Smooth muscle cell (in vitro differentiated cells): ENCODE measurements at regions not wholly inside any gene's neighbourhood (a gene's known extent, or its start where the extent isn't known, plus 50 kb on each side); places are given as distances from the start of the nearest gene placed in this dataset.

ENCODE experiments used
- DNase-seq: peaks from one replicate; lab custom pipeline; 2025; ENCODE audit not compliant: unreplicated experiment; lab: John Stamatoyannopoulos, UW
- H2AFZ ChIP-seq: fragments of 200-600 bp; sonication (generic); 2 replicates; pipeline ENCODE4 v1.6.0; 2016; ENCODE audit warnings: antibody characterized with exemption, low read depth, mild to moderate bottlenecking
- H3F3A ChIP-seq: fragments of 200-600 bp; sonication (generic); 2 replicates; pipeline ENCODE4 v1.6.0; 2017; ENCODE audit warnings: antibody characterized with exemption, low read depth
- H3K27ac ChIP-seq: fragments of 200-600 bp; sonication (generic); 2 replicates; pipeline ENCODE4 v1.5.1; 2016; ENCODE audit warnings: low read depth, mild to moderate bottlenecking
- H3K27me3 ChIP-seq: fragments of 200-600 bp; sonication (generic); 2 replicates; pipeline ENCODE4 v1.6.1; 2016; ENCODE audit warnings: low read depth, mild to moderate bottlenecking
- H3K36me3 ChIP-seq: fragments of 200-600 bp; sonication (generic); 2 replicates; pipeline ENCODE4 v1.5.1; 2016; ENCODE audit warnings: low read depth
- H3K4me1 ChIP-seq: fragments of 200-600 bp; sonication (generic); 2 replicates; pipeline ENCODE4 v1.5.1; 2016; ENCODE audit warnings: low read depth
- H3K4me2 ChIP-seq: fragments of 200-600 bp; sonication (generic); 2 replicates; pipeline ENCODE4 v1.6.0; 2016; ENCODE audit warnings: mild to moderate bottlenecking
- H3K4me3 ChIP-seq: fragments of 200-600 bp; sonication (generic); 2 replicates; pipeline ENCODE4 v1.5.1; 2016; ENCODE audit warnings: mild to moderate bottlenecking
- H3K79me2 ChIP-seq: fragments of 200-600 bp; sonication (generic); 2 replicates; pipeline ENCODE4 v1.6.0; 2016; ENCODE audit warnings: low read depth, mild to moderate bottlenecking
- H3K9ac ChIP-seq: fragments of 200-600 bp; sonication (generic); 2 replicates; pipeline ENCODE4 v1.6.0; 2016; ENCODE audit warnings: low read depth
- H3K9me3 ChIP-seq: fragments of 200-600 bp; sonication (generic); replicated peaks from 2 replicates; pipeline ENCODE4 v1.5.1; 2016; ENCODE audit warnings: low read depth
- H4K20me1 ChIP-seq: fragments of 200-600 bp; sonication (generic); 2 replicates; pipeline ENCODE4 v1.6.0; 2016; ENCODE audit warnings: low read depth
- CTCF ChIP-seq: fragments of 200-600 bp; sonication (generic); IDR thresholded peaks from 2 replicates; pipeline ENCODE4 v1.5.1; 2017; ENCODE audit warnings: borderline replicate concordance, mild to moderate bottlenecking, antibody characterized with exemption; ENCODE audit not compliant: insufficient read depth, poor library complexity, severe bottlenecking
- WGBS: methylation state at CpG from one replicate; pipeline ENCODE4 v1.1.7; 2016; ENCODE audit warnings: low lambda C conversion rate; 5-methylcytosine and 5-hydroxymethylcytosine counted together

- Histone ChIP-seq H3K36me3 (no peaks in the 10 kb centered on the region), H4K20me1 (no peaks in the 10 kb centered on the region), H3K9me3 (no peaks in the 10 kb centered on the region), H3K9ac (no peak overlapping the region), H3K4me2 (peak overlapping the region; percentile 83), H3K27me3 (no peaks in the 10 kb centered on the region), H3K27ac (peak overlapping the region; percentile 94), H3K4me3 (no peak overlapping the region), H3F3A (peaks cover 8% of the 10 kb centered on the region), H2AFZ (no peak overlapping the region), H3K79me2 (peaks cover 78% of the 10 kb centered on the region), H3K4me1 (peaks cover 45% of the 10 kb centered on the region)
- WGBS, result 78% methylated on average over 6 of the region's 6 CpGs
- DNase-seq, result no peak
- no peak for TF ChIP-seq CTCF
Measured at GRCh38 chr12:24535334-24536069, 413.4 kb downstream of the BCAT1 start.

- H3K27me3 ChIP-seq, result no peaks in the 10 kb centered on the region
- H3K4me2 ChIP-seq, result peak overlapping the region; percentile 83
- H3K4me1 ChIP-seq, result peaks cover 38% of the 10 kb centered on the region
- no peaks in the 10 kb centered on the region for H3K36me3 ChIP-seq
- peaks cover 77% of the 10 kb centered on the region for H3K79me2 ChIP-seq
- H4K20me1 ChIP-seq, result no peaks in the 10 kb centered on the region
- H2AFZ ChIP-seq, result no peak overlapping the region
- DNase-seq, result no peak
- H3K9ac ChIP-seq, result no peak overlapping the region
- peak overlapping the region; percentile 94 for H3K27ac ChIP-seq
- 84% methylated on average over 4 of the region's 4 CpGs for WGBS
- H3K9me3 ChIP-seq, result no peaks in the 10 kb centered on the region
- no peak overlapping the region for H3K4me3 ChIP-seq
- TF ChIP-seq CTCF, result no peak
- peaks cover 8% of the 10 kb centered on the region for H3F3A ChIP-seq
Measured at GRCh38 chr12:24534622-24535021, 414.3 kb downstream of the BCAT1 start.

GRCh38 chr12:24533716-24534352, 415.1 kb downstream of the BCAT1 start:
- WGBS, result 92% methylated on average over 3 of the region's 3 CpGs
- Histone ChIP-seq H3K9me3 (no peaks in the 10 kb centered on the region), H3K9ac (no peak overlapping the region), H3K27ac (no peak overlapping the region), H3K4me3 (no peak overlapping the region), H3K4me2 (no peak overlapping the region), H3K27me3 (no peaks in the 10 kb centered on the region), H3K36me3 (no peaks in the 10 kb centered on the region), H3K4me1 (peaks cover 31% of the 10 kb centered on the region), H3F3A (peaks cover 8% of the 10 kb centered on the region), H2AFZ (no peak overlapping the region), H3K79me2 (peaks cover 84% of the 10 kb centered on the region), H4K20me1 (no peaks in the 10 kb centered on the region)
- no peak for TF ChIP-seq CTCF
- DNase-seq, result no peak
